Astrocyte (in vitro differentiated cells and primary cell): ENCODE measurements at regions not wholly inside any gene's neighbourhood (a gene's known extent, or its start where the extent isn't known, plus 50 kb on each side); places are given as distances from the start of the nearest gene placed in this dataset.
"Not testable (repeated sequence)": the region's sequence is repeated elsewhere in the genome, so short reads cannot be mapped to it uniquely, and the experiment has no call there.

Source experiments
- DNase-seq: peaks from one replicate; pipeline ENCODE4 v3.0.0-alpha.2; 2010; ENCODE audit warnings: low read depth
- FAIRE-seq: peaks from 2 replicates; lab custom pipeline; 2011; peaks lifted over from hg19 to GRCh38; lab: Jason Lieb, UNC
- H2AFZ ChIP-seq: 2 replicates; pipeline ENCODE4 v1.6.0; 2012; ENCODE audit warnings: low read depth, low read length, inconsistent platforms
- H3K27ac ChIP-seq: 2 replicates; pipeline ENCODE4 v1.5.1; 2011; ENCODE audit warnings: low read depth, low read length, inconsistent platforms
- H3K27me3 ChIP-seq: 2 replicates; pipeline ENCODE4 v1.6.0; 2011; ENCODE audit warnings: low read length, inconsistent platforms; ENCODE audit not compliant: insufficient read depth
- H3K36me3 ChIP-seq: 2 replicates; pipeline ENCODE4 v1.5.1; 2011; ENCODE audit warnings: low read length, inconsistent platforms; ENCODE audit not compliant: insufficient read depth
- H3K4me1 ChIP-seq: 2 replicates; pipeline ENCODE4 v1.5.1; 2011; ENCODE audit warnings: low read length, inconsistent platforms; ENCODE audit not compliant: insufficient read depth
- H3K4me2 ChIP-seq: 2 replicates; pipeline ENCODE4 v1.6.0; 2012; ENCODE audit warnings: low read length, inconsistent platforms
- H3K4me3 ChIP-seq: 2 replicates; pipeline ENCODE4 v1.5.1; 2011; ENCODE audit warnings: low read depth, mild to moderate bottlenecking, low read length, inconsistent platforms; ENCODE audit not compliant: insufficient read depth
- H3K79me2 ChIP-seq: 2 replicates; pipeline ENCODE4 v1.6.0; 2012; ENCODE audit warnings: mild to moderate bottlenecking, low read length, inconsistent platforms; ENCODE audit not compliant: insufficient read depth
- H3K9ac ChIP-seq: 2 replicates; pipeline ENCODE4 v1.6.0; 2012; ENCODE audit warnings: mild to moderate bottlenecking, low read length, inconsistent platforms
- H3K9me3 ChIP-seq: 2 replicates; pipeline ENCODE4 v1.5.1; 2012; ENCODE audit warnings: low read depth, mild to moderate bottlenecking, low read length, inconsistent platforms; ENCODE audit not compliant: insufficient read depth
- H4K20me1 ChIP-seq: 2 replicates; pipeline ENCODE4 v1.6.0; 2012; ENCODE audit warnings: low read length, inconsistent platforms; ENCODE audit not compliant: insufficient read depth
- H3K27ac Mint-ChIP-seq: one replicate; pipeline ENCODE4 v1.8.0; 2021; ENCODE audit warnings: mild to moderate bottlenecking, mixed read lengths; ENCODE audit not compliant: unreplicated experiment
- H3K27me3 Mint-ChIP-seq: one replicate; pipeline ENCODE4 v1.8.0; 2021; ENCODE audit warnings: low read depth, mixed read lengths; ENCODE audit not compliant: unreplicated experiment
- H3K36me3 Mint-ChIP-seq: one replicate; pipeline ENCODE4 v1.8.0; 2021; ENCODE audit warnings: low read depth, mixed read lengths; ENCODE audit not compliant: unreplicated experiment
- H3K4me1 Mint-ChIP-seq: one replicate; pipeline ENCODE4 v1.8.0; 2021; ENCODE audit warnings: low read depth, mixed read lengths; ENCODE audit not compliant: unreplicated experiment
- H3K4me3 Mint-ChIP-seq: one replicate; pipeline ENCODE4 v1.8.0; 2021; ENCODE audit warnings: mild to moderate bottlenecking, moderate library complexity, mixed read lengths; ENCODE audit not compliant: unreplicated experiment
- H3K9me3 Mint-ChIP-seq: one replicate; pipeline ENCODE4 v1.8.0; 2021; ENCODE audit warnings: mild to moderate bottlenecking, mixed read lengths; ENCODE audit not compliant: unreplicated experiment
- EZH2 ChIP-seq: IDR thresholded peaks from 2 replicates; pipeline ENCODE4 v1.6.1; 2012; ENCODE audit warnings: mild to moderate bottlenecking, low read length, inconsistent platforms; ENCODE audit not compliant: insufficient read depth
- TF ChIP-seq, protein P1 (sequence below): IDR thresholded peaks from 2 replicates; pipeline ENCODE4 v1.5.1; 2011; ENCODE audit warnings: low read depth, mild to moderate bottlenecking, inconsistent platforms, low read length, moderate library complexity; ENCODE audit not compliant: insufficient read depth

DNA sequence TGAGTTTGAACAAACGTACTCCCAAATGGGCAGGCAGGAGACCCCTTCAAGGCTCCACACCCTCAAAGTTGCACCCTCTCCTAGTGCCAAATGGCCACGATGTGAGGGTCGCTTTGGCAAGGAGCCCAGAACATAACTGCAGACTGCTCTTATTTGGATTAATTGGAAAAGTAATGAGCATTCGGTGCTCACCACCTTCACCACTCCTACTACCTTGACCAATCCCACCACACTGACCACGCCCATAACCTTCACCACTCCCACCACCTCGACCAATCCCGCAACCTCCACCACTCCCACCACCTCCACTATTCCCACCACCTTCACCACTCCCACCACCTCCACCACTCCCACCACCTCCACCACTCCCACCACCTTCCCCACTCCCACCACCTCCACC is 94.7 kb upstream of the PAX2 start:
- no peaks in the 10 kb centered on the region for H3K9me3 ChIP-seq
- H2AFZ ChIP-seq: no peak overlapping the region
- no peak overlapping the region for H3K4me3 Mint-ChIP-seq
- H3K27ac Mint-ChIP-seq: no peak overlapping the region
- no peaks in the 10 kb centered on the region for H4K20me1 ChIP-seq
- H3K27ac ChIP-seq: no peak overlapping the region
- H3K4me3 ChIP-seq: no peak overlapping the region
- peaks cover 8% of the 10 kb centered on the region for H3K9me3 Mint-ChIP-seq
- H3K36me3 ChIP-seq: no peaks in the 10 kb centered on the region
- H3K4me1 ChIP-seq: no peaks in the 10 kb centered on the region
- no peak for TF ChIP-seq EZH2
- TF ChIP-seq, protein P1, sequence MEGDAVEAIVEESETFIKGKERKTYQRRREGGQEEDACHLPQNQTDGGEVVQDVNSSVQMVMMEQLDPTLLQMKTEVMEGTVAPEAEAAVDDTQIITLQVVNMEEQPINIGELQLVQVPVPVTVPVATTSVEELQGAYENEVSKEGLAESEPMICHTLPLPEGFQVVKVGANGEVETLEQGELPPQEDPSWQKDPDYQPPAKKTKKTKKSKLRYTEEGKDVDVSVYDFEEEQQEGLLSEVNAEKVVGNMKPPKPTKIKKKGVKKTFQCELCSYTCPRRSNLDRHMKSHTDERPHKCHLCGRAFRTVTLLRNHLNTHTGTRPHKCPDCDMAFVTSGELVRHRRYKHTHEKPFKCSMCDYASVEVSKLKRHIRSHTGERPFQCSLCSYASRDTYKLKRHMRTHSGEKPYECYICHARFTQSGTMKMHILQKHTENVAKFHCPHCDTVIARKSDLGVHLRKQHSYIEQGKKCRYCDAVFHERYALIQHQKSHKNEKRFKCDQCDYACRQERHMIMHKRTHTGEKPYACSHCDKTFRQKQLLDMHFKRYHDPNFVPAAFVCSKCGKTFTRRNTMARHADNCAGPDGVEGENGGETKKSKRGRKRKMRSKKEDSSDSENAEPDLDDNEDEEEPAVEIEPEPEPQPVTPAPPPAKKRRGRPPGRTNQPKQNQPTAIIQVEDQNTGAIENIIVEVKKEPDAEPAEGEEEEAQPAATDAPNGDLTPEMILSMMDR: no peak
- peaks cover 38% of the 10 kb centered on the region for H3K27me3 ChIP-seq
- H3K36me3 Mint-ChIP-seq: no peaks in the 10 kb centered on the region
- H3K4me2 ChIP-seq: no peak overlapping the region
- H3K79me2 ChIP-seq: no peaks in the 10 kb centered on the region
- peaks cover 5% of the 10 kb centered on the region for H3K4me1 Mint-ChIP-seq
- H3K9ac ChIP-seq: no peak overlapping the region
- FAIRE-seq (no peak), DNase-seq (no peak)
- H3K27me3 Mint-ChIP-seq: peaks cover 57% of the 10 kb centered on the region

DNA sequence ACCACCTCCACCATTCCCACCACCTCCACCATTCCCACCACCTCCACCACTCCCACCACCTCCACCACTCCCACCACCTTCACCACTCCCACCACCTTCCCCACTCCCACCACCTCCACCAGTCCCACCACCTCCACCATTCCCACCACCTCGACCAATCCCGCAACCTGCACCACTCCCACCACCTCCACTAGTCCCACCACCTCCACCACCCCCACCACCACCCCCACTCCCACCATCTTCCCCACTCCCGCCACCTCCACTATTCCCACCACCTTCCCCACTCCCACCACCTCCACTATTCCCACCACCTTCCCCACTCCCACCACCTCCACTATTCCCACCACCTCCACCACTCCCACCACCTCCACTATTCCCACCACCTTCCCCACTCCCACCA is 94.3 kb upstream of the PAX2 start:
- H3K27me3 ChIP-seq: peaks cover 42% of the 10 kb centered on the region
- H3K27me3 Mint-ChIP-seq: peaks cover 55% of the 10 kb centered on the region
- FAIRE-seq, H3K4me2 ChIP-seq, H3K9me3 Mint-ChIP-seq, H3K4me3 ChIP-seq, H3K4me1 Mint-ChIP-seq, H3K36me3 ChIP-seq, DNase-seq, H3K27ac ChIP-seq, H3K4me1 ChIP-seq, H3K4me3 Mint-ChIP-seq, H3K9ac ChIP-seq, H3K27ac Mint-ChIP-seq, H4K20me1 ChIP-seq, H3K9me3 ChIP-seq, H3K79me2 ChIP-seq, H2AFZ ChIP-seq, H3K36me3 Mint-ChIP-seq: not testable (repeated sequence)

DNA sequence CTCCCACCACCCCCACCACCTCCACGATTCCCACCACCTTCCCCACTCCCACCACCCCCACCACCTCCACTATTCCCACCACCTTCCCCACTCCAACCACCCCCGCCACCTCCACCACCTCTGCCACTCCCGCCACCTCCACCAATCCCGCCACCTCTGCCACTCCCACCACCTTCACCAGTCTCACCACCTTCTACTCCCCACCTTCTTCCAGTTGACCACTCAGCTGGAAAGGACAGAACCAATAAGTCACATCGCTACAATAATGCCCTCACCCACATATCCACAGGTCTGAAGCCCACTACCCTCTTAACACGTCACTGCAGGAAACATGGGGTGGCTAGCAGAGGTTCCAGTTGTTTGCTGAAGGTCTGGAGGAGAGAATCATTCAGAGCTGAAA is 93.5 kb upstream of the PAX2 start:
- H2AFZ ChIP-seq: no peak overlapping the region
- H3K4me1 ChIP-seq: no peaks in the 10 kb centered on the region
- TF ChIP-seq, protein P1: no peak
- no peak for TF ChIP-seq EZH2
- H3K9ac ChIP-seq: no peak overlapping the region
- Mint-ChIP-seq H3K4me1 (peaks cover 5% of the 10 kb centered on the region), H3K27me3 (peaks cover 48% of the 10 kb centered on the region), H3K4me3 (no peak overlapping the region), H3K36me3 (no peaks in the 10 kb centered on the region), H3K27ac (no peak overlapping the region), H3K9me3 (peaks cover 9% of the 10 kb centered on the region)
- H3K4me2 ChIP-seq: no peak overlapping the region
- H3K36me3 ChIP-seq: no peaks in the 10 kb centered on the region
- H4K20me1 ChIP-seq: no peaks in the 10 kb centered on the region
- H3K27me3 ChIP-seq: peaks cover 41% of the 10 kb centered on the region
- FAIRE-seq (no peak), DNase-seq (no peak)
- no peaks in the 10 kb centered on the region for H3K9me3 ChIP-seq
- no peak overlapping the region for H3K27ac ChIP-seq
- no peak overlapping the region for H3K4me3 ChIP-seq
- H3K79me2 ChIP-seq: no peaks in the 10 kb centered on the region
